Thyroid gland (tissue), 4 donors: ENCODE measurements at regions not wholly inside any gene's neighbourhood (a gene's known extent, or its start where the extent isn't known, plus 50 kb on each side); places are given as distances from the start of the nearest gene placed in this dataset.
A peak's percentile ranks its signal among the peaks of the same experiment; 100 is the strongest.

ENCODE experiments used
- DNase-seq, 2 donors: peaks; one replicate each; pipeline ENCODE4 v3.0.0-alpha.2; 2019
- H3K27ac ChIP-seq, 3 donors: fragments of 200-600 bp; sonication (generic); 1 replicate in 2 of 3; 2 replicates in 1 of 3; pipeline ENCODE4 v1.5.1; 2016 to 2019; ENCODE audit warnings: mild to moderate bottlenecking in 1 of 3, moderate library complexity in 1 of 3
- H3K27me3 ChIP-seq: fragments of 200-600 bp; sonication (generic); one replicate; pipeline ENCODE4 v1.5.1; 2019
- H3K36me3 ChIP-seq, 2 donors: fragments of 200-600 bp; sonication (generic); one replicate each; pipeline ENCODE4 v1.5.1; 2016 to 2019
- H3K4me1 ChIP-seq, 2 donors: fragments of 200-600 bp; sonication (generic); one replicate each; pipeline ENCODE4 v1.5.1; 2017 to 2019
- H3K4me3 ChIP-seq, 3 donors: fragments of 200-600 bp; sonication (generic); replicated peaks in 1 of 3; 1 replicate in 2 of 3; 2 replicates in 1 of 3; pipeline ENCODE4 v1.5.1; 2016; ENCODE audit warnings: mild to moderate bottlenecking in 1 of 3
- H3K9me3 ChIP-seq: fragments of 200-600 bp; sonication (generic); one replicate; pipeline ENCODE4 v1.5.1; 2017
- POLR2A ChIP-seq, 2 donors: fragments of 450-650 bp; IDR thresholded peaks; one replicate each; pipeline ENCODE4 v1.6.1; 2017; ENCODE audit warnings: antibody characterized with exemption in 2 of 2, mild to moderate bottlenecking in 2 of 2, moderate library complexity in 1 of 2
- WGBS, 2 donors: methylation state at CpG; one replicate each; pipeline ENCODE4 v1.1.5; 2017; 5-methylcytosine and 5-hydroxymethylcytosine counted together
- intact Hi-C: fragments of 100-400 bp; cut with DNase I; formaldehyde crosslinking; loops from one replicate; pipeline ENCODE4 v1.15.1; 2023
- TF ChIP-seq, protein P1 (sequence below), 6 experiments: fragments of 200-600 bp in 3 of 6; fragments of 450-650 bp in 3 of 6; sonication (generic) in 3 of 6; IDR thresholded peaks; one replicate each; pipeline ENCODE4 v1.5.1; 2016 to 2019; ENCODE audit warnings: antibody characterized with exemption in 6 of 6, mild to moderate bottlenecking in 2 of 6, inconsistent platforms in 1 of 6, moderate library complexity in 1 of 6

DNA sequence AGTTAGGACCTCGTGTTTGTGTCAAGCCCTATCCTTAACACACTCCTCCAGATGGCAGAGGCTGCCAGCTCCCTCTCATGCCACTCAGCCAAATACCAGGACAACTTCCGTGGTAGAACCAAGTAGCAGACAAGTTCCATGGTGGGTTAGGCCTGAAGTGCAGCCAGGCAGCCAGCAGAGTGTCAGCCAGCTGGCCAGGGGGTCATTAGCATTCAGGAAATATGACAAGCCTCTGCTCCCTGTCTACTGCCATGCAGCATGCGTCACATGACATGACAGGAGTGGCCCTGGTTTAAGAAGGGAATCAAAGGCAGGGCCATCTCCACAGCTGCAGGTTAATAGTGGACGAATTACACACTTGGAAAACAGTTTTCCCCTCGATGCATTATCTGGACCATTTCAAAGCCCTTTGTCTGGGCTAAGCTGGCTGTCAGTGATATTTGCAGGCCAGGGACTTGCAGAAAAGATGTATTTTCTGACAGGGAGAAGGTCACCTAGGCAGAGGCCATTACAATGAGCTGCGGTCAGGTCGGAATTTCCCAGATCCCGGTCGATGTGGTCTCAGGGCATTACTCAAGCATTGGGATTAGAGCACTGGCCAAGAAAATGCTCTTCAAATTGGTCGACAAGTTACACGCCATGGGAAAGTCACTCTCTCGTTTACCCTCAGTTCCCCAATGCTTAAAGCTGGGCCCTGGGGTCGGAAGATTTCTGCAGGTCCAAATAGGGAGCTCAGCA, 461.7 kb upstream of the CADM1 start:
- peaks cover 0 to 19% of the 10 kb centered on the region in 2 donors for H3K4me1 ChIP-seq
- no peak overlapping the region for H3K4me3 ChIP-seq
- no peaks in the 10 kb centered on the region for H3K9me3 ChIP-seq
- TF ChIP-seq POLR2A (IDR thresholded peaks at IDR 0.05) = no peak
- TF ChIP-seq, protein P1, sequence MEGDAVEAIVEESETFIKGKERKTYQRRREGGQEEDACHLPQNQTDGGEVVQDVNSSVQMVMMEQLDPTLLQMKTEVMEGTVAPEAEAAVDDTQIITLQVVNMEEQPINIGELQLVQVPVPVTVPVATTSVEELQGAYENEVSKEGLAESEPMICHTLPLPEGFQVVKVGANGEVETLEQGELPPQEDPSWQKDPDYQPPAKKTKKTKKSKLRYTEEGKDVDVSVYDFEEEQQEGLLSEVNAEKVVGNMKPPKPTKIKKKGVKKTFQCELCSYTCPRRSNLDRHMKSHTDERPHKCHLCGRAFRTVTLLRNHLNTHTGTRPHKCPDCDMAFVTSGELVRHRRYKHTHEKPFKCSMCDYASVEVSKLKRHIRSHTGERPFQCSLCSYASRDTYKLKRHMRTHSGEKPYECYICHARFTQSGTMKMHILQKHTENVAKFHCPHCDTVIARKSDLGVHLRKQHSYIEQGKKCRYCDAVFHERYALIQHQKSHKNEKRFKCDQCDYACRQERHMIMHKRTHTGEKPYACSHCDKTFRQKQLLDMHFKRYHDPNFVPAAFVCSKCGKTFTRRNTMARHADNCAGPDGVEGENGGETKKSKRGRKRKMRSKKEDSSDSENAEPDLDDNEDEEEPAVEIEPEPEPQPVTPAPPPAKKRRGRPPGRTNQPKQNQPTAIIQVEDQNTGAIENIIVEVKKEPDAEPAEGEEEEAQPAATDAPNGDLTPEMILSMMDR (IDR thresholded peaks at IDR 0.05) = peak in 1 of 6 experiments; percentile 12
- H3K27ac ChIP-seq = peak overlapping the region in 1 of 3 donors; percentile 56
- H3K36me3 ChIP-seq = no peaks in the 10 kb centered on the region
- DNase-seq = peak; percentile 85 to 89
- no peaks in the 10 kb centered on the region for H3K27me3 ChIP-seq
- 66 to 71% methylated on average over 12 of the region's 13 CpGs for whole genome bisulfite sequencing, 2 donors
- intact Hi-C loops = no loop called here

DNA sequence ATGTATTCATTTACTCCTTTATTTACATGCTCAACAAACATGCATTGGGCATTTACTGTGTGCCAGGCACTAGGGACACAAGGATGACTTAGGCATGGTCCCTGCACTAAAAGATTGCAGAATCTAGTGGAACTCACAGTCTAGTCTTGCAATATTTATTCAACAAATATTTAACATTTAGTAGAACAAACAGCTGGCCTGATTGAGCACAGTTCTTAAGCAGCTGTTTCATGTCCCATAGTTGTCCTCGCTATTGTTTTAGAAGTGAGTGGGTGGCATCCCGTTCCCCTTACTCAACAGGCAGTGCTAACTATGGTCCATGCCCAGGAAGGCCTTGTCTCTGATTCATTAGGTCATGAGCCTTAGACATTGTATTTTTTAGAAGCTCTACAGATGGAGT, 459.9 kb upstream of the CADM1 start:
- Histone ChIP-seq H3K9me3 (no peaks in the 10 kb centered on the region), H3K4me1 (peaks cover 0 to 23% of the 10 kb centered on the region in 2 donors), H3K27me3 (no peaks in the 10 kb centered on the region), H3K27ac (no peak overlapping the region), H3K4me3 (no peak overlapping the region), H3K36me3 (no peaks in the 10 kb centered on the region)
- TF ChIP-seq, protein P1 (IDR thresholded peaks at IDR 0.05) = no peak
- TF ChIP-seq POLR2A (IDR thresholded peaks at IDR 0.05) = no peak
- no peak for DNase-seq
- 75 to 90% methylated on average over 2 of the region's 2 CpGs for WGBS, 2 donors
- intact Hi-C loops = no loop called here

DNA sequence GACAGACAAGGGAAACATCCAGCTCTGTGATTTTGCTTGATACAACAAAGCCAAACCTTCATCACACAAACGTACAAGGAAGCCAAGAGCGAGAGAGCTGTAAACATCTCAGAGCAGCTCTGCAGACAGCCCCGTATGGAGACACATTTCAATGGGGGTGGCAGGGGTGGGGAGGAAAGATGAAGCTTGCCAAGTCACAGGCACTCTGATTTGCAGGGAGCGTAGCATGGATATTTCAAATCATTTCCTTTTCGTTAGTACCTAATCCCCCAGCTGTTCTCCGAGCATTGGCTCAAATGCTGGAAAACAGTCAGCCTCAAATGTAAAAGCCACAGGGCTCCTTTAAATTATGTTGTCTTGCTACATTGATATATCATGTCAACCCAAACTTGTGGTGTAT, 458.9 kb upstream of the CADM1 start:
- Histone ChIP-seq H3K27me3 (no peaks in the 10 kb centered on the region), H3K9me3 (no peaks in the 10 kb centered on the region), H3K36me3 (no peaks in the 10 kb centered on the region), H3K4me3 (no peak overlapping the region), H3K27ac (no peak overlapping the region), H3K4me1 (peaks cover 0 to 23% of the 10 kb centered on the region in 2 donors)
- TF ChIP-seq POLR2A (IDR thresholded peaks at IDR 0.05) = no peak
- TF ChIP-seq, protein P1 (IDR thresholded peaks at IDR 0.05) = no peak
- 70 to 75% methylated on average over 6 of the region's 6 CpGs for WGBS, 2 donors
- intact Hi-C loops = no loop called here
- no peak for DNase-seq

DNA sequence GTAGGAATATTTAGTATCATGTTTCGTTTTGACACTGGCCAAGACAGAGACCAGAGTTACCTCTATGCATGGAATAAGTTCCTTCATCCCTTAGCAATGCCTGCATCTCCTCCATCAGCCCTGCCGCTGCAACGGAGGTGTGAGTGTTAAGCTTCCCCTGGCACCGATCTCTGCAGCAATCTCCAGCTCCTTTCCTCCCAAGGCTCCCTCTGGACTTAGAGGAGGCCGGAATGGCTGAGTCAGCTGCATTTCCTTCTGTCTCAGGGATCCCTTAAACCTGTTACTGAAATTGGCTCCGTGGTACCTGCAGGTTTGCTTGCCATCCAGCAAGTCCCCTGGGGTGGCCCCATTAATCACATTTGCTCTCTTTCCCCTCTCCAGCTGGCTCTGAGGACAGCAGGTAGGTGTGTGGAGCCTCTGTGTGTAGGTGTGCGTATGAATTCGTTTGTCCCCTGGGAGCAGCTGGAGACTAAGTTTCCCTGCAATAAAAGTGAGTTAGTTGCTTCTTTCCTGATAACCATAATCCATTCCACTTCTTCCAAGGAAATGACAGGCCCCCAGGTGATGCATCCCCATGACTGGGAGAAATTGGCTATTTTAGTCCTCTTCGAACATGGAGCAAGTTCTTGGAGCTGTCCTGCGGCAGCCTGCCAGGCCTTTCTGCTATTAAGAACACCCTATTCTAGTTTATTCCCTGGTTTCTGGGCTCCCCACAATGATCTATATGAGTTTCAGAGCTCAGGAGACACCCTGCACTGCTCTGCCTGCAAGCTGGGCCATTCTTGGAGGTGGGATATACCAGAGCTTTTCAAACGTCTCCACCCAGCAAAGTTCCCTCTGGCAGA, 457.2 kb upstream of the CADM1 start:
- intact Hi-C loops = no loop called here
- H3K4me3 ChIP-seq = no peak overlapping the region

More for the DNA sequence above, 457.2 kb upstream of the CADM1 start:
- Histone ChIP-seq H3K4me1 (peaks cover 0 to 23% of the 10 kb centered on the region in 2 donors), H3K9me3 (no peaks in the 10 kb centered on the region), H3K27me3 (no peaks in the 10 kb centered on the region), H3K27ac (no peak overlapping the region), H3K36me3 (no peaks in the 10 kb centered on the region)
- TF ChIP-seq POLR2A (IDR thresholded peaks at IDR 0.05) = no peak
- TF ChIP-seq, protein P1 (IDR thresholded peaks at IDR 0.05) = no peak
- WGBS, 2 donors = 62 to 63% methylated on average over 11 of the region's 11 CpGs
- no peak for DNase-seq
